IMR-90 (cell line): ENCODE measurements at regions not wholly inside any gene's neighbourhood (a gene's known extent, or its start where the extent isn't known, plus 50 kb on each side); places are given as distances from the start of the nearest gene placed in this dataset.

ENCODE experiments used
- ATAC-seq: fragments of 200-7000 bp; cut with Tn5 transposase; 2 replicates; pipeline ENCODE4 v1.9.1; 2020; ENCODE audit warnings: low read depth, mild to moderate bottlenecking, moderate library complexity
- BruUV-seq: library from RNA; stranded (reverse); fragments of 400-500 nt; replicated peaks from 2 replicates; lab custom pipeline; 2021; lab: Mats Ljungman, UMichigan
- CTCF ChIA-PET: fragments of 300-600 bp; formaldehyde crosslinking; extraction: SDS; loops from one replicate; lab custom pipeline; 2021; ENCODE audit warnings: antibody characterized with exemption; lab: Yijun Ruan, JAX
- POLR2A ChIA-PET: fragments of 300-600 bp; sonication (Branson Sonifier 250); formaldehyde crosslinking; loops from one replicate; lab custom pipeline; 2022; ENCODE audit warnings: antibody characterized with exemption; ENCODE audit not compliant: unreplicated experiment; lab: Charles Lee
- DNase-seq: peaks from one replicate; pipeline ENCODE4 v3.0.0; 2013
- H2AFZ ChIP-seq: replicated peaks from 2 replicates; pipeline ENCODE3; 2013; ENCODE audit warnings: low read length, mild to moderate bottlenecking; ENCODE audit not compliant: poor library complexity
- H2AK5ac ChIP-seq: 2 replicates; pipeline ENCODE4 v1.6.1; 2013; ENCODE audit warnings: low read depth, low read length, inconsistent platforms
- H2AK9ac ChIP-seq: replicated peaks from 2 replicates; pipeline ENCODE3; 2013; ENCODE audit warnings: mild to moderate bottlenecking, low read depth, low read length, moderate library complexity; ENCODE audit not compliant: poor library complexity
- H2BK120ac ChIP-seq: 2 replicates; pipeline ENCODE4 v1.6.1; 2013; ENCODE audit warnings: low read depth, low read length, inconsistent platforms
- H2BK15ac ChIP-seq: 3 replicates; pipeline ENCODE4 v1.6.1; 2013; ENCODE audit warnings: low read depth, low read length, inconsistent platforms
- H2BK20ac ChIP-seq: 2 replicates; pipeline ENCODE4 v1.6.1; 2013; ENCODE audit warnings: low read depth, mild to moderate bottlenecking, inconsistent platforms, low read length, moderate library complexity
- H2BK5ac ChIP-seq: 2 replicates; pipeline ENCODE4 v1.6.1; 2013; ENCODE audit warnings: mild to moderate bottlenecking, low read depth, low read length, inconsistent platforms; ENCODE audit not compliant: poor library complexity, severe bottlenecking
- H3K14ac ChIP-seq: replicated peaks from 2 replicates; pipeline ENCODE4 v1.6.1; 2013; ENCODE audit warnings: low read depth, low read length, inconsistent platforms
- H3K18ac ChIP-seq: 2 replicates; pipeline ENCODE4 v1.6.1; 2013; ENCODE audit warnings: low read depth, low read length, control low read depth
- H3K23ac ChIP-seq: 2 replicates; pipeline ENCODE4 v1.6.1; 2013; ENCODE audit warnings: low read depth, low read length, inconsistent platforms
- H3K27ac ChIP-seq: 2 replicates; pipeline ENCODE4 v1.5.1; 2013; ENCODE audit warnings: mild to moderate bottlenecking, control low read depth, low read length; ENCODE audit not compliant: insufficient read depth
- H3K27me3 ChIP-seq: 2 replicates; pipeline ENCODE4 v1.6.1; 2013; ENCODE audit warnings: low read length; ENCODE audit not compliant: control insufficient read depth, insufficient read depth
- H3K36me3 ChIP-seq: 2 replicates; pipeline ENCODE4 v1.6.1; 2013; ENCODE audit warnings: low read length, mixed read lengths; ENCODE audit not compliant: control insufficient read depth, insufficient read depth
- H3K4ac ChIP-seq: 2 replicates; pipeline ENCODE4 v1.6.1; 2013; ENCODE audit warnings: low read depth, low read length, inconsistent platforms
- H3K4me1 ChIP-seq: 2 replicates; pipeline ENCODE4 v1.6.1; 2013; ENCODE audit warnings: low read length, mixed read lengths; ENCODE audit not compliant: control insufficient read depth, insufficient read depth
- H3K4me2 ChIP-seq: 2 replicates; pipeline ENCODE4 v1.6.1; 2013; ENCODE audit warnings: low read depth, mild to moderate bottlenecking, control low read depth, low read length, moderate library complexity
- H3K4me3 ChIP-seq: 2 replicates; pipeline ENCODE4 v1.5.1; 2013; ENCODE audit warnings: low read depth, mild to moderate bottlenecking, control low read depth, low read length, moderate library complexity; ENCODE audit not compliant: insufficient read depth
- H3K56ac ChIP-seq: 2 replicates; pipeline ENCODE4 v1.6.1; 2013; ENCODE audit warnings: low read length, inconsistent platforms; ENCODE audit not compliant: insufficient read depth; ENCODE audit errors: extremely low read depth
- H3K79me1 ChIP-seq, 2 experiments: 2 replicates each; pipeline ENCODE4 v1.6.1; 2013; ENCODE audit warnings: low read length in 2 of 2, inconsistent platforms in 1 of 2, low read depth in 1 of 2
- H3K9ac ChIP-seq: 2 replicates; pipeline ENCODE4 v1.6.1; 2013; ENCODE audit warnings: low read depth, low read length, control low read depth
- H3K9me1 ChIP-seq: 2 replicates; pipeline ENCODE4 v1.6.1; 2013; ENCODE audit warnings: low read length, inconsistent platforms; ENCODE audit not compliant: insufficient read depth
- H3K9me3 ChIP-seq: 2 replicates; pipeline ENCODE4 v1.6.1; 2013; ENCODE audit warnings: low read length; ENCODE audit not compliant: control insufficient read depth, insufficient read depth
- H4K20me1 ChIP-seq: 2 replicates; pipeline ENCODE4 v1.6.1; 2013; ENCODE audit warnings: low read length, inconsistent platforms; ENCODE audit not compliant: insufficient read depth
- H4K5ac ChIP-seq: 2 replicates; pipeline ENCODE4 v1.6.1; 2013; ENCODE audit warnings: mild to moderate bottlenecking, low read depth, low read length, control low read depth
- H4K8ac ChIP-seq, 2 experiments: 2 replicates each; pipeline ENCODE4 v1.6.1; 2013; ENCODE audit warnings: low read depth in 2 of 2, low read length in 2 of 2, control low read depth in 1 of 2, inconsistent platforms in 1 of 2
- H4K91ac ChIP-seq: 2 replicates; pipeline ENCODE4 v1.6.1; 2013; ENCODE audit warnings: low read depth, low read length, inconsistent platforms; ENCODE audit not compliant: insufficient read depth
- CTCF ChIP-seq: conservative IDR thresholded peaks from 2 replicates; pipeline ENCODE4 v1.5.1; 2012; ENCODE audit warnings: mild to moderate bottlenecking, low read depth, low read length, improper control_type of control experiment
- ELK1 ChIP-seq: fragments of 150-350 bp; IDR thresholded peaks from 2 replicates; pipeline ENCODE4 v1.6.1; 2016; ENCODE audit warnings: low read depth, mild to moderate bottlenecking, low read length, moderate library complexity, borderline replicate concordance
- FOS ChIP-seq: fragments of 150-350 bp; IDR thresholded peaks from 2 replicates; pipeline ENCODE4 v1.6.1; 2016; ENCODE audit warnings: low read depth, low read length
- MXI1 ChIP-seq: IDR thresholded peaks from 2 replicates; pipeline ENCODE4 v1.6.1; 2012; ENCODE audit warnings: low read depth, mild to moderate bottlenecking, low read length, moderate library complexity, borderline replicate concordance
- SMC3 ChIP-seq: fragments of 150-350 bp; IDR thresholded peaks from 2 replicates; pipeline ENCODE4 v1.6.1; 2016; ENCODE audit warnings: low read depth, mild to moderate bottlenecking, antibody characterized with exemption, low read length, moderate library complexity
- WGBS, 2 experiments: methylation state at CpG; one replicate each; pipeline versions ENCODE4 v1.1.5 to v1.1.7; 2013; ENCODE audit warnings: missing lambda C conversion rate in 2 of 2; ENCODE audit not compliant: insufficient read length in 1 of 2; ENCODE audit errors: extremely low coverage in 2 of 2; 5-methylcytosine and 5-hydroxymethylcytosine counted together
- dilution Hi-C: fragments of 300-500 bp; cut with HindIII; formaldehyde crosslinking; loops from one replicate; pipeline ENCODE4 v1.14.3; 2018; ENCODE audit warnings: low sequenced_read_pairs; ENCODE audit not compliant: unreplicated experiment
- in situ Hi-C: fragments of 300-500 bp; cut with MboI; formaldehyde crosslinking; loops from 3 replicates; pipeline ENCODE4 v1.14.3; 2019; ENCODE audit warnings: low sequenced_read_pairs, inconsistent platforms, mixed read lengths
- intact Hi-C: fragments of 100-400 bp; cut with micrococcal nuclease; formaldehyde crosslinking; loops from 2 replicates; pipeline ENCODE4 v1.10.0; 2022

GRCh38 chr3:192080336-192080735, 619.4 kb downstream of the PYDC2 start:
- Histone ChIP-seq H3K27ac (no peak overlapping the region), H3K4me1 (no peaks in the 10 kb centered on the region), H3K4ac (no peak overlapping the region), H2BK20ac (no peak overlapping the region), H3K4me3 (no peak overlapping the region), H4K8ac (no peak overlapping the region), H2AFZ (no peak overlapping the region), H2BK15ac (no peak overlapping the region), H3K4me2 (no peak overlapping the region), H4K20me1 (no peaks in the 10 kb centered on the region), H3K79me1 (no peaks in the 10 kb centered on the region), H3K36me3 (no peaks in the 10 kb centered on the region), H2AK9ac (no peak overlapping the region), H3K9me3 (peaks cover 6% of the 10 kb centered on the region), H4K91ac (no peak overlapping the region), H3K27me3 (no peaks in the 10 kb centered on the region), H4K5ac (no peak overlapping the region), H2BK5ac (no peak overlapping the region), H3K18ac (no peak overlapping the region), H2BK120ac (no peak overlapping the region), H3K9ac (no peak overlapping the region), H3K56ac (no peak overlapping the region), H3K9me1 (no peaks in the 10 kb centered on the region), H3K23ac (no peak overlapping the region), H2AK5ac (no peak overlapping the region), H3K14ac (no peak overlapping the region)
- no peak for DNase-seq
- WGBS, 2 experiments, result no CpG with 5 or more reads among the region's 1 CpG
- BruUV-seq, result no TSS peak
- in situ Hi-C loops (no loop called here), intact Hi-C loops (no loop called here), dilution Hi-C loops (no loop called here)
- no peak for ATAC-seq
- CTCF ChIA-PET, result no interaction called here
- TF ChIP-seq ELK1 (no peak), MXI1 (no peak), FOS (no peak), SMC3 (no peak), CTCF (no peak)
- POLR2A ChIA-PET, result no interaction called here
